Breast epithelium (tissue), 4 donors: ENCODE measurements at regions not wholly inside any gene's neighbourhood (a gene's known extent, or its start where the extent isn't known, plus 50 kb on each side); places are given as distances from the start of the nearest gene placed in this dataset.

ENCODE experiments used
- DNase-seq, 2 donors: peaks; one replicate each; pipeline ENCODE4 v3.0.0-alpha.2; 2019; ENCODE audit warnings: low spot score in 2 of 2
- H3K27ac ChIP-seq, 2 donors: fragments of 200-600 bp; sonication (generic) in 1 of 2; one replicate each; pipeline ENCODE4 v1.5.1; 2016 to 2019; ENCODE audit warnings: mild to moderate bottlenecking in 1 of 2
- H3K27me3 ChIP-seq, 2 donors: fragments of 200-600 bp; sonication (generic) in 1 of 2; one replicate each; pipeline versions ENCODE4 v1.5.1 to v1.6.0; 2017 to 2019; ENCODE audit warnings: control low read depth in 1 of 2, mild to moderate bottlenecking in 1 of 2
- H3K36me3 ChIP-seq: fragments of 200-600 bp; one replicate; pipeline ENCODE4 v1.5.1; 2019
- H3K4me1 ChIP-seq, 2 donors: fragments of 200-600 bp; sonication (generic); one replicate each; pipeline ENCODE4 v1.5.1; 2016 to 2019; ENCODE audit warnings: control low read depth in 1 of 2
- H3K4me3 ChIP-seq, 3 donors: fragments of 200-600 bp; sonication (generic); 1 replicate in 2 of 3; 2 replicates in 1 of 3; pipeline ENCODE4 v1.5.1; 2016 to 2019; ENCODE audit warnings: mild to moderate bottlenecking in 3 of 3, moderate library complexity in 2 of 3
- H3K9me3 ChIP-seq, 2 donors: fragments of 200-600 bp; sonication (generic) in 1 of 2; one replicate each; pipeline ENCODE4 v1.5.1; 2016 to 2019; ENCODE audit warnings: control low read depth in 1 of 2
- POLR2A ChIP-seq: fragments of 450-650 bp; IDR thresholded peaks from one replicate; pipeline ENCODE4 v1.6.1; 2016; ENCODE audit warnings: antibody characterized with exemption, mild to moderate bottlenecking, moderate library complexity
- POLR2AphosphoS5 ChIP-seq, 3 donors: sonication (generic); formaldehyde crosslinking; IDR thresholded peaks; one replicate each; pipeline ENCODE4 v1.6.1; 2017; ENCODE audit warnings: antibody characterized with exemption in 3 of 3
- intact Hi-C: fragments of 100-400 bp; cut with DNase I; formaldehyde crosslinking; loops from one replicate; pipeline ENCODE4 v1.15.1; 2023; ENCODE audit warnings: low total_unique reads
- TF ChIP-seq, protein P1 (sequence below), 3 donors: fragments of 450-650 bp; IDR thresholded peaks; one replicate each; pipeline ENCODE4 v1.5.1; 2016 to 2017; ENCODE audit warnings: antibody characterized with exemption in 3 of 3, mild to moderate bottlenecking in 3 of 3, moderate library complexity in 3 of 3

DNA sequence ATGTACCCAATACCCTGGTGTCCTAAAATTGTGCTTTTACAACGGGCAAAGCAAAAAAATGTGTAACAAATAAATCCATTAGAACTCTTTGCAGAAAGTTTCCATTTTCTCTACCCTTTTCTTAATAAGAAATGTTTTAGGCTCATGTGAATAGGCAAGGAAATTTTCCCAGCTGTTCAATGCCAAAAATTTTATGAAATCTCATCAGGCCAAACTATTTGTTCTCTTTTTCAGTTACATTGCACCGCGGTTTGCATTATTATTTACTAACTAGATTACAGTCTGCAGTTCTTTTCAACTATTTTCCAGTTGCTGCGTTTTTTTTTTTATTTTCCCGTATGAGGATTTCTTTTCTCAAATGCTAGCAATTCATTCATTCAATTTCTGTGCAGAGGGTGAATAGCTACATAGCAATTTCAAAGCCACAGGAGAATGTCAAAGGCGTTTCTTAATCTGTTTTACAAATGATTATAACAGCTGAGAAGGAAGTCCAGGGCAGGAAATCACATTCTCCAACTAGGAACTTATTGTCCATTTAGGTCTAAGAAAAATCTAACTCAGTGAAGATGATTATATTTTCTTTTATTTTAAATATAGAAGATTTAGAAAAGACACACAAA is 367.5 kb upstream of the MMADHC start:
- H3K27ac ChIP-seq: no peak overlapping the region
- no peak for DNase-seq
- intact Hi-C loops: no loop called here
- H3K27me3 ChIP-seq: no peaks in the 10 kb centered on the region
- H3K36me3 ChIP-seq: no peaks in the 10 kb centered on the region
- no peak overlapping the region for H3K4me3 ChIP-seq
- H3K4me1 ChIP-seq: no peaks in the 10 kb centered on the region
- TF ChIP-seq POLR2A (no peak), POLR2AphosphoS5 (IDR thresholded peaks at IDR 0.05) (no peak)
- TF ChIP-seq, protein P1, sequence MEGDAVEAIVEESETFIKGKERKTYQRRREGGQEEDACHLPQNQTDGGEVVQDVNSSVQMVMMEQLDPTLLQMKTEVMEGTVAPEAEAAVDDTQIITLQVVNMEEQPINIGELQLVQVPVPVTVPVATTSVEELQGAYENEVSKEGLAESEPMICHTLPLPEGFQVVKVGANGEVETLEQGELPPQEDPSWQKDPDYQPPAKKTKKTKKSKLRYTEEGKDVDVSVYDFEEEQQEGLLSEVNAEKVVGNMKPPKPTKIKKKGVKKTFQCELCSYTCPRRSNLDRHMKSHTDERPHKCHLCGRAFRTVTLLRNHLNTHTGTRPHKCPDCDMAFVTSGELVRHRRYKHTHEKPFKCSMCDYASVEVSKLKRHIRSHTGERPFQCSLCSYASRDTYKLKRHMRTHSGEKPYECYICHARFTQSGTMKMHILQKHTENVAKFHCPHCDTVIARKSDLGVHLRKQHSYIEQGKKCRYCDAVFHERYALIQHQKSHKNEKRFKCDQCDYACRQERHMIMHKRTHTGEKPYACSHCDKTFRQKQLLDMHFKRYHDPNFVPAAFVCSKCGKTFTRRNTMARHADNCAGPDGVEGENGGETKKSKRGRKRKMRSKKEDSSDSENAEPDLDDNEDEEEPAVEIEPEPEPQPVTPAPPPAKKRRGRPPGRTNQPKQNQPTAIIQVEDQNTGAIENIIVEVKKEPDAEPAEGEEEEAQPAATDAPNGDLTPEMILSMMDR (IDR thresholded peaks at IDR 0.05): no peak
- H3K9me3 ChIP-seq: no peaks in the 10 kb centered on the region

DNA sequence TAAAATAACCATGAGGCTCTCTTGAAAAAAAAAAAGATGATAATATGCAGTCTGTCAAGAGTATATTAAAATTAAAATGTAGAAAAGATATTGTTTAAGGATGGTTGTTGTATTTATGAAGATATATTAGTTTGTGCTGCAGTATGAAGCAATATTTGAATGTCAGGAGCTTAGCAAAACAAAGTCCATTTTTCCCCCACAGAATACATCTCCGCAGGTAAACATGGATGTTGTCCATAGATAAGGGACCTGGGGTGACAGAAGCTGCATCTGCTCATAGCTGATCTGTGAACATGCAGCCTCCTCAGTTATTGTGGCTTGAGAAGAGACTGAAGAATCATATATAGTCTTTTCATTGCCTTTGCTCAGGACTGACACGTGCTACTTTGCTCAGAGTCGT is 366.1 kb upstream of the MMADHC start:
- TF ChIP-seq, protein P1 (IDR thresholded peaks at IDR 0.05): no peak
- TF ChIP-seq POLR2AphosphoS5 (IDR thresholded peaks at IDR 0.05) (no peak), POLR2A (no peak)
- intact Hi-C loops: no loop called here
- H3K4me3 ChIP-seq: no peak overlapping the region

DNA sequence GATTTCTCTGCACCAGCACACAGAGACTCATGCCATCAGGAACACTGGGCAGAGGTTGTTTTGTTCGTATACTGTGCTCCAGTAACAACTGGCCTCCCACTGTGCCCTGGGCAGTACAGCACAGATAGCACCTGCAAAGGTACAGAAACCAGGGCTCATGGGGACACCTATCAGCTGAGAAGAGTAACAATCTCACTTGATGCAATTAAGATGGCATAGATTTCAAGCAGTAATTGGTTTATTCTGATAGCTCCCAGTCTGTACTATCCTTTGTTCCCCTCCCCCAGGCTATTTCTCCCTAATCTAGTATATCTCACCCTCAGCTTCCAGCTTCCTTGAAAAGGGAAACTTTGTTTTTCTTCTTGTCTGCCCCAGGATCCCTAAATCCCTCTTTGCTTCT is 343.9 kb upstream of the MMADHC start:
- H3K9me3 ChIP-seq: no peaks in the 10 kb centered on the region
- TF ChIP-seq, protein P1 (IDR thresholded peaks at IDR 0.05): no peak
- TF ChIP-seq POLR2A (no peak), POLR2AphosphoS5 (IDR thresholded peaks at IDR 0.05) (no peak)
- H3K36me3 ChIP-seq: no peaks in the 10 kb centered on the region
- no peak overlapping the region for H3K27ac ChIP-seq
- no peak for DNase-seq
- intact Hi-C loops: no loop called here
- H3K4me3 ChIP-seq: no peak overlapping the region
- H3K4me1 ChIP-seq: no peaks in the 10 kb centered on the region
- H3K27me3 ChIP-seq: no peaks in the 10 kb centered on the region

More for the DNA sequence above, 366.1 kb upstream of the MMADHC start:
- H3K4me1 ChIP-seq: no peaks in the 10 kb centered on the region
- no peak overlapping the region for H3K27ac ChIP-seq
- no peaks in the 10 kb centered on the region for H3K27me3 ChIP-seq
- no peaks in the 10 kb centered on the region for H3K36me3 ChIP-seq
- DNase-seq: no peak
- no peaks in the 10 kb centered on the region for H3K9me3 ChIP-seq

DNA sequence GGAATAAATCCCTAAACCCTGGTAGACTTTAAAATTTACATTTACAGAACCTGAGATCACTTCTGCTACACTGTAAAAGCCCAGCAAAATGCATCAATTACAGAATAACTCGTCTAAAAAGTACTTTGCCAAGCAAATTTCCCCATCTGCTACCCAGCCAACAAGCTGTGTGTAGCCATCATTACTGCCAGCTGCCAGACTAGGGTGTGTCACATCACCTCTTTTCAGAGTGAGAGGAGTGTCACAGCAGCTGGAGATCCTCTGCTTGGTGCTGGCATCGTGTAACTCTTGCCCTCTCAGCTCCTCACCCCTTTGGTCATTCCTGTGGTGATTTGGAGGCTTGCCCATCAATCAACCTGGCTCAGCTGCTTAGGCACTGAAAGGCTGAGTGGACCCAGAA is 340.4 kb upstream of the MMADHC start:
- TF ChIP-seq POLR2AphosphoS5 (IDR thresholded peaks at IDR 0.05) (no peak), POLR2A (no peak)
- TF ChIP-seq, protein P1 (IDR thresholded peaks at IDR 0.05): no peak
- H3K27me3 ChIP-seq: no peaks in the 10 kb centered on the region
- no peak overlapping the region for H3K4me3 ChIP-seq
- H3K36me3 ChIP-seq: no peaks in the 10 kb centered on the region
- DNase-seq: no peak
- intact Hi-C loops: no loop called here
- no peaks in the 10 kb centered on the region for H3K4me1 ChIP-seq
- no peaks in the 10 kb centered on the region for H3K9me3 ChIP-seq
- no peak overlapping the region for H3K27ac ChIP-seq

DNA sequence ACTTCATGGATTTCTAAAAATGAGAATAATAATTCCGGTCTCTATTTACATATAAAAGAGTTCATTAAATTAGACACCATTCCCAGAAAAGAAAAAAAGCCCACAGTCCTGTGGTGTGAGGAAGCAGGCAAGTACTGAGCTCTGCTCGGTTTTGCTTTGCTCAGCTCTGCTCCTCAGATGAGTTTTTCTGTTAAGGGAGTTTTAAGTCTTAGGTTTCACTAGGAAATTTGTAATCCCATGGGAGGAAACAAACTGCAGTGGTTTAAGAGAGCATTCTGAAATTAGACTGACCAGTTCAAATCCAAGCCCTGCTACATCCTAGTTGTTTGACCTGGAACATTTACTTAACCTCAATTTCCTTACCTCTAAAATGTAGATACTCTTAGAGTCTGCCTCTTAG is 338.6 kb upstream of the MMADHC start:
- Histone ChIP-seq H3K9me3 (no peaks in the 10 kb centered on the region), H3K27ac (no peak overlapping the region), H3K4me1 (no peaks in the 10 kb centered on the region), H3K27me3 (no peaks in the 10 kb centered on the region), H3K36me3 (no peaks in the 10 kb centered on the region), H3K4me3 (no peak overlapping the region)
- TF ChIP-seq POLR2AphosphoS5 (IDR thresholded peaks at IDR 0.05) (no peak), POLR2A (no peak)
- TF ChIP-seq, protein P1 (IDR thresholded peaks at IDR 0.05): no peak
- intact Hi-C loops: no loop called here
- no peak for DNase-seq
